ENCODE measurements at regions not wholly inside any gene's neighbourhood (a gene's known extent, or its start where the extent isn't known, plus 50 kb on each side); places are given as distances from the start of the nearest gene placed in this dataset.

- TF ChIP-seq FOS (IDR thresholded peaks at IDR 0.05; ENCODE audit: low read depth, low read length) (no peak), POLR2A (IDR thresholded peaks at IDR 0.05; ENCODE audit: low read depth, low read length) (no peak)
Measured at GRCh38 chr6:17012421-17013225, 89.2 kb upstream of the STMND1 start.
